AG04449 (cell line): ENCODE measurements at regions not wholly inside any gene's neighbourhood (a gene's known extent, or its start where the extent isn't known, plus 50 kb on each side); places are given as distances from the start of the nearest gene placed in this dataset.
"Not testable (repeated sequence)": the region's sequence is repeated elsewhere in the genome, so short reads cannot be mapped to it uniquely, and the experiment has no call there.

Experiments used
- CTCF ChIA-PET: fragments of 350-600 bp; formaldehyde crosslinking; extraction: SDS; loops from one replicate; lab custom pipeline; 2021; ENCODE audit warnings: antibody characterized with exemption; lab: Yijun Ruan, JAX
- POLR2A ChIA-PET: fragments of 400-600, 350-600 bp; formaldehyde crosslinking; extraction: SDS; loops from one replicate; lab custom pipeline; 2020; ENCODE audit warnings: antibody characterized with exemption, inconsistent platforms; lab: Yijun Ruan, JAX
- DNase-seq: peaks from one replicate; pipeline ENCODE4 v3.0.0-alpha.2; 2010; ENCODE audit warnings: low read depth, low spot score
- H3K4me3 ChIP-seq: 2 replicates; pipeline ENCODE4 v1.5.1; 2011; ENCODE audit warnings: low read depth, mild to moderate bottlenecking, control low read depth, low read length
- CTCF ChIP-seq: IDR thresholded peaks from one replicate; pipeline ENCODE4 v1.5.1; 2011; ENCODE audit warnings: mild to moderate bottlenecking, moderate library complexity, low read length, control low read depth, inconsistent platforms; ENCODE audit not compliant: insufficient read depth; ENCODE audit errors: missing control alignments

GRCh38 chr5:124537522-124537921 lies 208.9 kb downstream of the ZNF608 start:
- DNase-seq, result no peak
- no peak for TF ChIP-seq CTCF
- no peak overlapping the region for H3K4me3 ChIP-seq
- CTCF ChIA-PET, result no interaction called here
- POLR2A ChIA-PET, result no interaction called here

DNA sequence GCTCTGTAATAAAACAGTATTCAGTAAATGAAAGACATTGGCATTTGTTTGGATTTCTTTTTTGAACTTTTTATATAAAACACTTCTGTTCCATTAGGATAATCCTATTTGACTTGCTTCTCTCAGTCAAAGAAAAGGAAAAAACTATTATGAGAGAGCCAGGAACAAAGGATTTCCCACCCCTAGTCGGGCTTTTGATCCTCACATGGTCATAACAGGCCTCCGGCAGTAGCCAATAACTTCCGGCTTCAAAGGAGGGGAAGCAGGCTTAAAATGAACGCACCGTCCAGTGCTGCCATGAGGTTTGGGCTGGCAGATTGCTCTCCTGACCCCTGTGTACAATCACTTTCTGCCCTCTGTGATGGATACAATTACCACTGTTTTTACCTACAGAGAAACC lies 209.3 kb downstream of the ZNF608 start:
- TF ChIP-seq CTCF, result no peak
- H3K4me3 ChIP-seq, result no peak overlapping the region
- ChIA-PET POLR2A (no interaction called here), CTCF (no interaction called here)
- no peak for DNase-seq

GRCh38 chr5:124536333-124536732 lies 210.1 kb downstream of the ZNF608 start:
- DNase-seq, result no peak
- ChIA-PET POLR2A (no interaction called here), CTCF (no interaction called here)
- H3K4me3 ChIP-seq, result no peak overlapping the region
- no peak for TF ChIP-seq CTCF

DNA sequence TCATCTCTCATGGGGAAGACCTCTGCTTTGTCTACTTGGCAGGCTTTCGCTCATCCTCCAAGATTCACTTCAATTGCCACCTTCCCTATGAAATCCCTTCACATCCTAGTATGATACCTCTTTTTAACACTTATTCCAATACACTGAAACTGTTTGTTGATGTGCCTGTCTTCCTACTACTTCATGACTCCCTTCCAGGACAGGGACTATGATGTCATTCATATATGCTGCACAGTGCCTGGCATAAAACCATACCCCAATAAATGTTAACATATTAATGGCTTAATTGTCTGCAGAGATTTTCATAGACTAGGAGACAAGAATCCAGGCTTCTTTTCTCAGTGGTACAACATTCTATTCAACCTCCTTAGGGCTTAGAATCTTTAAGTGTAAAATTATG lies 215.5 kb downstream of the ZNF608 start:
- H3K4me3 ChIP-seq, result no peak overlapping the region
- DNase-seq, result no peak
- CTCF ChIA-PET, result no interaction called here
- POLR2A ChIA-PET, result no interaction called here
- no peak for TF ChIP-seq CTCF

DNA sequence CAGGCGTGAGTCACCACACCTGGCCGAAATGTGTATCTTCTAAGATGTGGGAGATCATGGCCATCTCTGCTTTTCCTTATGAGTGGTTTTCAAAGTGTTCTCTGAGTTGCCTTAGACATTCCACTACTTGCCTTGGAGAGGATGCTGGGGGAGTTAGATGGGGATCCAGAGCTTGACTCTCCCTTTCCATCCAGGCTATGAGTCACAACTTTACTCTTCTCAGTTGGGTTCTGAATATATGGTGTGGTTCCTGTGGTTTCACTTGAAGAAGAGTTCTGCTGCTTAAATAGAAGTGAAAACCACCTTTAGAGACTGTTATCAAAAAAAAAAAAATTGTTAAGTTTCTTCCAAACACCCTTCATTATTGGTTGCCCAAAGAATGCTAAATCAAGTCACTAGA lies 217.6 kb downstream of the ZNF608 start:
- ChIA-PET POLR2A (no interaction called here), CTCF (no interaction called here)
- DNase-seq, result no peak
- TF ChIP-seq CTCF, result no peak
- no peak overlapping the region for H3K4me3 ChIP-seq

GRCh38 chr5:124527220-124527991 lies 219.0 kb downstream of the ZNF608 start:
- DNase-seq, result no peak
- ChIA-PET CTCF (no interaction called here), POLR2A (no interaction called here)
- no peak for TF ChIP-seq CTCF
- H3K4me3 ChIP-seq, result no peak overlapping the region

DNA sequence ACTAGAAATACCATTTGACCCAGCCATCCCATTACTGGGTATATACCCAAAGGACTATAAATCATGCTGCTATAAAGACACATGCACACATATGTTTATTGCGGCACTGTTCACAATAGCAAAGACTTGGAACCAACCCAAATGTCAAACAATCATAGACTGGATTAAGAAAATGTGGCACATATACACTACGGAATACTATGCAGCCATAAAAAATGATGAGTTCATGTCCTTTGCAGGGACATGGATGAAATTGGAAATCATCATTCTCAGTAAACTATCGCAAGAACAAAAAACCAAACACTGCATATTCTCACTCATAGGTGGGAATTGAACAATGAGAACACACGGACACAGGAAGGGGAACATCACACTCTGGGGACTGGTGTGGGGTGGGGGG lies 220.4 kb downstream of the ZNF608 start:
- POLR2A ChIA-PET, H3K4me3 ChIP-seq, DNase-seq, CTCF ChIA-PET: not testable (repeated sequence)
